Karpas-422 (cell line): ENCODE measurements at regions not wholly inside any gene's neighbourhood (a gene's known extent, or its start where the extent isn't known, plus 50 kb on each side); places are given as distances from the start of the nearest gene placed in this dataset.

Experiments used
- DNase-seq: peaks from one replicate; pipeline ENCODE4 v3.0.0-alpha.2; 2015
- H2AFZ ChIP-seq: fragments of 200-600 bp; sonication (generic); 2 replicates; pipeline ENCODE4 v1.6.1; 2014; ENCODE audit warnings: antibody characterized with exemption, low read length, mixed read lengths
- H3K27ac ChIP-seq: fragments of 200-600 bp; sonication (generic); 2 replicates; pipeline ENCODE4 v1.5.1; 2014; ENCODE audit warnings: mild to moderate bottlenecking, low read length, moderate library complexity
- H3K27me3 ChIP-seq: fragments of 200-600 bp; sonication (generic); 2 replicates; pipeline ENCODE4 v1.6.1; 2014; ENCODE audit warnings: low read length, mixed read lengths
- H3K36me3 ChIP-seq: fragments of 200-600 bp; sonication (generic); 2 replicates; pipeline ENCODE4 v1.6.1; 2014; ENCODE audit warnings: low read length, mixed read lengths; ENCODE audit not compliant: insufficient read depth
- H3K4me1 ChIP-seq: fragments of 200-600 bp; sonication (generic); 2 replicates; pipeline ENCODE4 v1.6.1; 2014; ENCODE audit warnings: mild to moderate bottlenecking, low read length, mixed read lengths
- H3K4me2 ChIP-seq: fragments of 200-600 bp; sonication (generic); 2 replicates; pipeline ENCODE4 v1.6.1; 2014; ENCODE audit warnings: low read length, low read depth, mild to moderate bottlenecking; ENCODE audit not compliant: poor library complexity, severe bottlenecking
- H3K4me3 ChIP-seq: fragments of 200-600 bp; sonication (generic); 2 replicates; pipeline ENCODE4 v1.5.1; 2014; ENCODE audit warnings: mild to moderate bottlenecking, antibody characterized with exemption, low read length, mixed read lengths
- H3K79me2 ChIP-seq: fragments of 200-600 bp; sonication (generic); 2 replicates; pipeline ENCODE4 v1.6.1; 2014; ENCODE audit warnings: mild to moderate bottlenecking, low read length, mixed read lengths
- H3K9ac ChIP-seq: fragments of 200-600 bp; sonication (generic); 2 replicates; pipeline ENCODE4 v1.6.0; 2014; ENCODE audit warnings: low read length
- H3K9me2 ChIP-seq: fragments of 200-600 bp; sonication (generic), shearing (Covaris generic); replicated peaks from 2 replicates; pipeline ENCODE4 v1.6.0; 2014; ENCODE audit warnings: mild to moderate bottlenecking, low read length, moderate library complexity; ENCODE audit not compliant: insufficient read depth
- H3K9me3 ChIP-seq: fragments of 300-700, 200-600 bp; sonication (generic); 2 replicates; pipeline ENCODE4 v1.6.1; 2014; ENCODE audit warnings: low read length, mixed read lengths
- H4K20me1 ChIP-seq: fragments of 200-600 bp; sonication (generic); 2 replicates; pipeline ENCODE4 v1.6.1; 2014; ENCODE audit warnings: mild to moderate bottlenecking, antibody characterized with exemption, low read length, low read depth; ENCODE audit not compliant: insufficient read depth

DNA sequence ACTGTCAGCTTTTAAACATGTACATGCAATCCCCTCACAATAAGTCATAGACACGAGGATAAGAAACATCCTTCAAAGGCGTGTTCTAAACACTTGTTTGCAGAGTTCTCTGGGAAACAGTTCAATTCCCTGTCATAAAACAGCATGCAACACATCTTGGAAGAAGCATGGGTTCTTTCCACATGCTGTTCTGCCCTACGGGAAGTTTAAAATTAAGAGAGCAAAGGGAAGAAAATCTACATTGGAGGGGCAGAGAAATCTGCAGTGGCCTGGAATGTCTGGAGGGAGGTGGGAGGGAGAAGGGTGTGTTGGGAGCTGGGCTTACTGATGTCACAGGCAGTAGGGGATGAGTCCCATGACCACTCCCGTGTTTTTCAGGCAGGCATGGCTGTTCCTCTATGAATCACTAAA is 98.3 kb upstream of the SLC2A1 start:
- Histone ChIP-seq H4K20me1 (no peaks in the 10 kb centered on the region), H3K36me3 (no peaks in the 10 kb centered on the region), H3K4me1 (no peaks in the 10 kb centered on the region), H3K9me3 (no peaks in the 10 kb centered on the region), H3K9me2 (no peaks in the 10 kb centered on the region), H3K4me3 (no peak overlapping the region), H3K9ac (no peak overlapping the region), H3K27ac (no peak overlapping the region), H3K4me2 (no peak overlapping the region), H2AFZ (no peak overlapping the region), H3K27me3 (no peaks in the 10 kb centered on the region), H3K79me2 (no peaks in the 10 kb centered on the region)
- DNase-seq = no peak

DNA sequence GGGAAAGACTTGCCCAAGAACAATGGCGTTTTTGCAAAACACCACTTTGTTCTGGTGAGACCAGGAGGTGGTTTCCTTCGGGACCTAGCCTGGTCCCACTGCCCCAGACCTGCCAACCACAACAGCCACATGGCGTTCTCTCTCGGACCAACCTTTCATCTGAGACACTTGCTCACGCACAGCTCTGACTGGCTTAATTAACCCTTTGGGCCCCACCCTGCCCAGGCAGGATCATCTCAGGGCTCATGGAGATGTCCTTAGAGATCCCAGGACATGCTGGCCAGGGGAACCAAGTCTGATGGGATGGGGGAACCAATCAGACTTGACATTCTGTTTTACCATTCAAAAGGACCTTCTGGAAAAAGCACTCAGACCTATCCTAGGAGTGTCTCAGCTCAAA is 97.8 kb upstream of the SLC2A1 start:
- H3K4me1 ChIP-seq = no peaks in the 10 kb centered on the region
- no peak for DNase-seq
- no peaks in the 10 kb centered on the region for H4K20me1 ChIP-seq
- no peak overlapping the region for H3K4me3 ChIP-seq
- H3K4me2 ChIP-seq = no peak overlapping the region
- no peaks in the 10 kb centered on the region for H3K27me3 ChIP-seq
- H3K9me2 ChIP-seq = no peaks in the 10 kb centered on the region
- H3K9ac ChIP-seq = no peak overlapping the region
- H3K79me2 ChIP-seq = no peaks in the 10 kb centered on the region
- H3K27ac ChIP-seq = no peak overlapping the region
- no peak overlapping the region for H2AFZ ChIP-seq
- H3K9me3 ChIP-seq = no peaks in the 10 kb centered on the region
- no peaks in the 10 kb centered on the region for H3K36me3 ChIP-seq

GRCh38 chr1:43054961-43055360 is 96.3 kb upstream of the SLC2A1 start:
- no peaks in the 10 kb centered on the region for H3K27me3 ChIP-seq
- no peaks in the 10 kb centered on the region for H3K4me1 ChIP-seq
- no peak overlapping the region for H3K27ac ChIP-seq
- no peak overlapping the region for H3K4me3 ChIP-seq
- DNase-seq = no peak
- no peaks in the 10 kb centered on the region for H3K9me2 ChIP-seq
- H3K79me2 ChIP-seq = no peaks in the 10 kb centered on the region
- no peak overlapping the region for H3K4me2 ChIP-seq
- H3K36me3 ChIP-seq = no peaks in the 10 kb centered on the region
- no peaks in the 10 kb centered on the region for H3K9me3 ChIP-seq
- no peak overlapping the region for H2AFZ ChIP-seq
- no peak overlapping the region for H3K9ac ChIP-seq
- no peaks in the 10 kb centered on the region for H4K20me1 ChIP-seq

DNA sequence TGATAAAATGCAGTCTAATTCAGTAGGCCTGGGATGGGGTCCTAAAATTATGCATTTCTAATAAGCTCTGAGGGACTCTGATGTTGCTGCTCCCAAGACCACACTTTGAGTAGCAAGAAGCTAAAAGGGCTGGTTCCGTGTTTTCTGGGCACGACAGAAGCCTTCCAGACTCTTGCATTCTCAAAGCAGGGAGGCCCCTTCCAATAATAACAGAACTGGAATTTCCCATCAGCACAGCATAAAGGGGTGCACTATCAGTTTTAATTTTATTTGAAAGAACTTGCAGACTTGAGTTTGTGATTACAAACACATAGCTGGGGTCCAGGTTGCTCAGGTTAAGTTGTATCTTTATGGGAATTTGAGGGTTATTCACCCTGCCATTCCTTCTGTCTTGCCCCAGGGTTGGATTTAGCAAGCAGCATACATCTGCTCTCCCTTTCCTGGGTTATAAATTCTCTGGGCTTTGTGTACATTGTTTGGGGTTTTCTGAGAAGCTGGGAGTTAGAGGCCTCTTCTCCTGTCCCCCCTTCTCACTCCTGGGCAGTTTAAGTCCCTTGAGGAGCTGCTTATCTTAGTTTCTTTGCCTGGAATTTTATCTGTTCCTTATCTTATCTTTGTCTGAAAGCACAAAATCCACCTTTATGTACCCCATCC is 94.2 kb upstream of the SLC2A1 start:
- DNase-seq = no peak
- H3K27me3 ChIP-seq = no peaks in the 10 kb centered on the region
- H3K27ac ChIP-seq = no peak overlapping the region
- H3K79me2 ChIP-seq = no peaks in the 10 kb centered on the region
- H3K9me3 ChIP-seq = no peaks in the 10 kb centered on the region
- H4K20me1 ChIP-seq = no peaks in the 10 kb centered on the region
- no peak overlapping the region for H2AFZ ChIP-seq
- H3K9ac ChIP-seq = no peak overlapping the region
- H3K9me2 ChIP-seq = no peaks in the 10 kb centered on the region
- H3K4me2 ChIP-seq = no peak overlapping the region
- no peak overlapping the region for H3K4me3 ChIP-seq
- H3K36me3 ChIP-seq = no peaks in the 10 kb centered on the region
- H3K4me1 ChIP-seq = no peaks in the 10 kb centered on the region

- H3K36me3 ChIP-seq = no peaks in the 10 kb centered on the region
- no peak overlapping the region for H2AFZ ChIP-seq
- no peak overlapping the region for H3K9ac ChIP-seq
- no peaks in the 10 kb centered on the region for H3K9me3 ChIP-seq
- no peaks in the 10 kb centered on the region for H3K9me2 ChIP-seq
- no peaks in the 10 kb centered on the region for H3K27me3 ChIP-seq
- H3K4me2 ChIP-seq = no peak overlapping the region
- no peaks in the 10 kb centered on the region for H4K20me1 ChIP-seq
- no peak overlapping the region for H3K27ac ChIP-seq
- H3K79me2 ChIP-seq = no peaks in the 10 kb centered on the region
- H3K4me3 ChIP-seq = no peak overlapping the region
- DNase-seq = no peak
- H3K4me1 ChIP-seq = no peaks in the 10 kb centered on the region
These were observed 93.7 kb upstream of the SLC2A1 start for GRCh38 chr1:43052322-43052721.

GRCh38 chr1:43049481-43049880 is 90.8 kb upstream of the SLC2A1 start:
- Histone ChIP-seq H3K27me3 (no peaks in the 10 kb centered on the region), H3K4me3 (no peak overlapping the region), H3K9me3 (no peaks in the 10 kb centered on the region), H4K20me1 (no peaks in the 10 kb centered on the region), H3K9me2 (no peaks in the 10 kb centered on the region), H3K36me3 (no peaks in the 10 kb centered on the region), H2AFZ (no peak overlapping the region), H3K4me2 (no peak overlapping the region), H3K4me1 (no peaks in the 10 kb centered on the region), H3K9ac (no peak overlapping the region), H3K27ac (no peak overlapping the region), H3K79me2 (no peaks in the 10 kb centered on the region)
- no peak for DNase-seq

DNA sequence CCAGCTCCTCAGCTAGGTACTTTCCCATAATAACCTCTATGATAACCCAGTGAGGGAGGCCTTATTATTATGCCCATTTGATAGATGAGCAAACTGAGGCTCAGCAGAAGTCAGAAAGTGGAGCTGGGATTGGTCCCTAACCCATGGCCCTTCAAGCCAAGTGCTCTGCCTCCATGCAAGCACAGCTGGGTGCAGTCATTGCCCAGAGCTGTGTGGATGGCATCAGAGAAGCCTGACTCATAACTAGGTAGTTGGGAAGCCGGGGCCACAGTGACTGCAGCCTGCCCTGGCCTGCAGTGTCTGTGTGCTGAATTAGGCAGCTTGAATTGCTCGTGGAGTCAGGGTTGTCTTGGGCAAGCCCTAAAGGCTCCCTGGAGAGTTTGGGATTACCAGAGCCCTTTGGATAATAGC is 89.9 kb upstream of the SLC2A1 start:
- no peaks in the 10 kb centered on the region for H4K20me1 ChIP-seq

DNA sequence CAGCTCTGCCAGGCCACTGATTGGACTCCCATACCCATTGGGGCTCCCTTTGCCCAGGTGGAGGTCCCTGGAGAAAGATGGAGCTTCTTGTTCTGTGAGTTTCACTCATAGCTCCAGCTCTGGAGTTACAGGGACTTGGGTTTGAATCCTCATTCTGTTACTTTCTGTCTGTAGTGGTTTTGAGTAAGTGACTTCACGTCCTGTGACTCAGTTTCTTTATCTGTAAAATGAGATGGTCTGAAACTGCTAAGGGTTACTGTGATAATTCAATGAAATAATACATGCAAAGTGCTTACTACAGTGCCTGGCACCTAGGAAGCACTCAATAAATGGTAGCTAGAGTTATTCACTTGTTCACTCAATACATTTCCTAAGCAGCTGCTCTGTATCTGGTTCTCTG is 88.5 kb upstream of the SLC2A1 start:
- Histone ChIP-seq H4K20me1 (no peaks in the 10 kb centered on the region), H3K4me3 (no peak overlapping the region), H3K4me2 (no peak overlapping the region), H2AFZ (no peak overlapping the region), H3K27me3 (no peaks in the 10 kb centered on the region), H3K9me3 (no peaks in the 10 kb centered on the region), H3K9me2 (no peaks in the 10 kb centered on the region), H3K27ac (no peak overlapping the region), H3K36me3 (no peaks in the 10 kb centered on the region), H3K4me1 (no peaks in the 10 kb centered on the region), H3K9ac (no peak overlapping the region), H3K79me2 (no peaks in the 10 kb centered on the region)
- DNase-seq = no peak

More for the DNA sequence above, 89.9 kb upstream of the SLC2A1 start:
- no peaks in the 10 kb centered on the region for H3K9me3 ChIP-seq
- no peaks in the 10 kb centered on the region for H3K27me3 ChIP-seq
- H3K79me2 ChIP-seq = no peaks in the 10 kb centered on the region
- no peaks in the 10 kb centered on the region for H3K9me2 ChIP-seq
- H3K4me2 ChIP-seq = no peak overlapping the region
- H3K4me3 ChIP-seq = no peak overlapping the region
- DNase-seq = no peak
- H3K4me1 ChIP-seq = no peaks in the 10 kb centered on the region
- no peak overlapping the region for H3K27ac ChIP-seq
- H2AFZ ChIP-seq = no peak overlapping the region
- H3K9ac ChIP-seq = no peak overlapping the region
- no peaks in the 10 kb centered on the region for H3K36me3 ChIP-seq
